NCI-H2081 (cell line): ENCODE measurements at regions not wholly inside any gene's neighbourhood (a gene's known extent, or its start where the extent isn't known, plus 50 kb on each side); places are given as distances from the start of the nearest gene placed in this dataset.

Source experiments
- DNase-seq, 2 experiments: peaks; one replicate each; lab custom pipeline; 2025; lab: John Stamatoyannopoulos, UW

- no peak for DNase-seq
These were observed 61.4 kb downstream of the ZXDA start for GRCh38 chrX:57848857-57849256.

GRCh38 chrX:57822818-57823217 lies 87.4 kb downstream of the ZXDA start:
- no peak for DNase-seq

- no peak for DNase-seq
These were observed 87.9 kb downstream of the ZXDA start for GRCh38 chrX:57822398-57822797.

- peak; percentile 11 to 41 for DNase-seq
These were observed 88.4 kb downstream of the ZXDA start for GRCh38 chrX:57821703-57822387.

GRCh38 chrX:57817302-57817701 lies 93.0 kb downstream of the ZXDA start:
- no peak for DNase-seq

GRCh38 chrX:57772637-57773036 lies 92.6 kb upstream of the NLRP2B start:
- no peak for DNase-seq

- DNase-seq, result no peak
These were observed 91.6 kb upstream of the NLRP2B start for GRCh38 chrX:57771689-57772088.

- DNase-seq, result no peak
These were observed 72.8 kb upstream of the NLRP2B start for GRCh38 chrX:57752866-57753265.

- no peak for DNase-seq
These were observed 61.0 kb upstream of the NLRP2B start for GRCh38 chrX:57741107-57741506.

- DNase-seq, result no peak
These were observed 57.8 kb upstream of the NLRP2B start for GRCh38 chrX:57737881-57738280.
